HG03520 (cell line): ENCODE measurements at regions not wholly inside any gene's neighbourhood (a gene's known extent, or its start where the extent isn't known, plus 50 kb on each side); places are given as distances from the start of the nearest gene placed in this dataset.
"Not testable (repeated sequence)": the region's sequence is repeated elsewhere in the genome, so short reads cannot be mapped to it uniquely, and the experiment has no call there.

Experiments used
- ATAC-seq: cut with Tn5 transposase; IDR thresholded peaks from one replicate; pipeline ENCODE4 v1.9.1; 2021; ENCODE audit warnings: mild to moderate bottlenecking, moderate library complexity; ENCODE audit not compliant: unreplicated experiment

DNA sequence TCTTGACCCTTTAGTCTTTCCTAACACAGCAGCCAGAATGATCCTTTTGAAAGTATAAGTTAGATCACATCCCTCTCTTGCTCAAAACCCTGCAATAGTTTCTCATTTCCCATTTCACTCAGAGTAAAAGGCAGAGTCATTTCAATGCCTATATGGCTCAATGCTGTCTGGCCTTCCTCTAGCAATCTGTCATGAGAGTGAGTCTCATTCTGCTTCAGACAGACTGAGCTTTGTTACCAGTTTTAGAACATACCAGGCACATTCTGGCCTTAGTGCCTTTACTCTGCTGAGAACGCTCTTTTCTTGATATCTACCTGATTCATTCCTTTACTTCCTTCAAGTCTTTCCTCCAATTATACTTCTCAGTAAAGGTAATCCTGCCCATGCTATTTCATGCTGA is 372.8 kb upstream of the PKN2 start:
- ATAC-seq, result no peak

DNA sequence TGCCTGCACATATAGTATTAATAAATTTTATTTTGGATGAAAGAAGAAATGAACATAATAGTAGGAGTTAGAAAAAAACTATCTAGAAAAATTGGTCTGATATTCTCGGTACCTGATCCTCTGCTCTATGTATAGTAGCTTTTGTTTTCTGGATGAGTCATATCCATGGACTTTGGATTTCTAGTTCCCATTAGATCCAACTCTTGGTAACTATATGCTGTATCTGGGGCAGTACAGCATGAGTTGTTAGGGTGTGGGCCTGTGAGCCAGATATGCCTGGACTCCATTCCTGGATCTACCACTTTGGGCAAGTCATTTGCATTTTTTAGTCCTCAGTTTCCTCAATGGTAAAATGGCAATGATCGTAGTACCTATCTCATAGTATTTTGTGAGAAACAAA is 372.2 kb upstream of the PKN2 start:
- ATAC-seq, result no peak

DNA sequence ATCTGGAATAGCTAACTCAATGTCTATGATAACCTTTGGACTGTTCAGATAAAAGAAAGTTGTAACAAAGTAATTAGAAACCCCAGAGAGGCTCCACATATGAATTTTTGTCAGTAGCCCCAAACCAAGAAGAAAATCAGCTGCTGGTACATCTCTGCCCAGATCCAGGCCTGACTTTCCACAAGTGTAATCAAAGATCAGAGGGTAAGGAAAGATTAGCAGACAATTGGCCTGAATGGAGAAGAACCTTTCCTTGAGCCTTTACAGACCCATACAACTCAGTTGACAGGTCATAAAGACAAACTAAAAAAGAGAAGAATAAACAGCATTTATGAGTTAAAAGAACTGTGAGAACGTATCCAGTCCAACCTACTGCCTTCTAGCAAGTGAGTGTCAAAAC is 366.7 kb upstream of the PKN2 start:
- ATAC-seq, result no peak

DNA sequence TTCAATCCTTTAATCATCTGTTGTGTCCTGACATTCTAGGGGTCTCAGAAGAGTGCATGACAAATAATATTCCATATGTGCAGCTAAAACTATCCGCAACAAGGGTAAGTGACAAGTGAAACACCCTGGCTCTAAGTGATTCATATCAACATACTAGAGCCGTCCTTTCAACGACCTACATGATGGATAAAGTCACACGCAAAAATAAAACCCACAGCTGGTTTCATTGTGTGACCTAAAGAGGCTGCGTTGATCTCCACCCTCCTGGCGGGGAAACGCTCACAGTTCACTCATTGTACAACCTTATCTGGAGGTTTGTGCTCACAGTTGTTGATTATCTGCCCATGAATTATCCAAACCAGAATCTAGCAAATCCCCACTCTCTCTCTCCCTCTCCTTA is 365.3 kb upstream of the PKN2 start:
- no peak for ATAC-seq

DNA sequence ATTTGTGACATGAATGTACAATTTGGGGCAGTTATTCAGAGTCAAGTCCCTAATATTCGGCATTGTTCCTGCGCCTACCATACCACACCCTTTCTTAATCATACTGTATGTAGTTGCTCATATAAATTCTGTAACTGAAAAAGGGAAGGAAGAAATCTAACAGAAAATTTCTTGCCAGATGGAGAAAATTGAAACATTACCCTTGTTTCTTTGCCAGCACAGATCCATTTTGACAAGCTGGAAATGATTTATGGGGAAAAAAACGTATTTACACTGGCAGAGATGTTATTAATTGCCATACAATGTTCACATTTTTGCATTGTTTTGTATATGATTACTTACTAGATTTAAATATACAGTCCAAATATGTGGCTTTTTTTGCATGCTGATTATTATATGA is 363.8 kb upstream of the PKN2 start:
- ATAC-seq, result no peak

DNA sequence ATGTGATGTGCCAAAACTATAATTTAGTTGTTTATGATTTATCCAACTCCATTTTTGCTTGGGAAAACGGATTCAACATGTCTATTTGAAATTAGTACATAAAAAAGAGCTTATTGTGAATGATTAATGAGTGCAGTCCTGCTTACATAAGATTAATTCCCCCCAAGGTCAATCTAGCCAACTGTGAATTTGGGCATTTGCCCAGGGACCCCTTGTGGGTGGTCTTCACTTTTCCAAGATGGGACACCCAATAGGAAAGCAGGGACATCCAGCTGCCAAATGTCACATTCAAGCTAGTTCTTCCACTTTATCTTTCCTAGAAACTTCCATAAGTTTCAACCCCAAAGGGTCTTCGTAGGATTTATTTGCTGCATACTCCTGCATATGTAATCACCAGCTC is 362.4 kb upstream of the PKN2 start:
- no peak for ATAC-seq

DNA sequence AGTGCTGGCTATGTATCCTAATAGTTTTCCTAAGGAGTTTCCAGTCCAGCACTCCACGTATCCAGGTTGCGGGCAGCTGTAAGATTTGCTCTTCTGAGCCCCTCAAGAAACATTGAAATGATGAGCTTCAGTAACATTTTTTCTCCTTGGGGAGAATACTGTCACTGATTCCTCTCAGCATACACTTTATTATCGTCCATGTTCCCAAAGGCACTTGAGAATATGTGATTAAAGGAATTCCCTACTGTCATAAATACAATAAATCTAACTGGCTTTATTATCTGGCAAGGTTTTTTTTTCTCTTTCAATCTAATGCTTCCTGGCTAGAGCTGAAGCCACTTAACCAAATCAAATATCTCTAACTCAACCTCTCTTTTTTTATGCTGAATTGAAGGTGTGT is 359.2 kb upstream of the PKN2 start:
- no peak for ATAC-seq

DNA sequence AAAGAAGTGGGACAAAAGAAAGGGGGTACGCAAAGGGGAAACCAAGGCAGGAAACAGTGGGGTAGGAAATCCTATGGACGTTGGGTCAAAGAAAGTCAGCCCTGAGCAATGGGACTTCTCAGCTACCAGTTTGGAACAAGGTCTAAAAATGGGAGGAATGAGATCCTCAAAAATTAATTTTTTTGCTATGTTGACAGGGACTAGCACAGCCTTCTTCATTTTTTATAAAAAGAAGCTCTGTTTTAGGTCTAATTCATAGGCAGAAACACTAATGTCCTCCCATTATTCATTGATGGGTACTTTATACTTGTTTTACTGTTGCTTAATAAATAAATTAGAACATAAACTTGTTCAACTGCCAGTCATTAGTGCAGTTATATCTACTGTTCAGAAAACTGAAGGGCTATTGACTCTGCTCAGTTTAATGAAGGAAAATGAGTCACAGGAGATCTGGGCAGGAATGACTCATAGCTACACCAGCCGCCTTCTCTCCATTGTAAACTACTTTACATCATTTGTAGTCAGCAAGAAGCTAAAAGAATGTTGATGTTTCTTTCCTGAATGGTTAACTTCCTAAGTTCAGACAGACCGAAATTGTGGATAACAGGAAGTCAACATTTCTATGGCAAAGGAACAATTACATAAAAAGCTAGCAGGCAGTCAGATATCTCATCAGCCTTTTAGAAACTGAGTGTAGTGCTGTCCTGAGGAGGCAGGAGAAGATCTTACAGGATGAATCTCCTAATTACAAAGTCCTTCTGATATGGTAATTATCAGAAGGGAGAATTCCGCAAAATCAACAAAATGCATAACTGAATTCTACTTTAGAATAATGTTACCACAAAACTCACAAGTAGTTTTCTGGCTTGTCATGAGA is 356.4 kb upstream of the PKN2 start:
- no peak for ATAC-seq

DNA sequence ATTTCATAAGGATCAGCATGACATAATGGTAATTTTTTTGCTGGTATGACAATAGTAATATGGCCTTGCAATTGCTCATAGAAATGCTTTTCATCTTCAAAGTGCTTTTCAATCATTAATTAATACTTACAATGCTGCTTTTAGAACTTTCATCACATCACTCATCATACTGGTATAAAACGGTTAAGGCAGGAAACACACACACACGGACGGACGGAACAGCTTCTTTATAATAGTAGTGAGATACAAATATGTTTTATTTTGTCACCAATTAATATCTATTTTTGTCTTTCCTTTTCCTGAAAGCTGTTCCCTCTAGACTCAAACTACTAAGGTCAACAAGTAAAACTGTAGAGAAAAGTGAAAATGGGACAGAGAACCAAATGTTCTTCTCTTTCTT is 353.9 kb upstream of the PKN2 start:
- no peak for ATAC-seq

DNA sequence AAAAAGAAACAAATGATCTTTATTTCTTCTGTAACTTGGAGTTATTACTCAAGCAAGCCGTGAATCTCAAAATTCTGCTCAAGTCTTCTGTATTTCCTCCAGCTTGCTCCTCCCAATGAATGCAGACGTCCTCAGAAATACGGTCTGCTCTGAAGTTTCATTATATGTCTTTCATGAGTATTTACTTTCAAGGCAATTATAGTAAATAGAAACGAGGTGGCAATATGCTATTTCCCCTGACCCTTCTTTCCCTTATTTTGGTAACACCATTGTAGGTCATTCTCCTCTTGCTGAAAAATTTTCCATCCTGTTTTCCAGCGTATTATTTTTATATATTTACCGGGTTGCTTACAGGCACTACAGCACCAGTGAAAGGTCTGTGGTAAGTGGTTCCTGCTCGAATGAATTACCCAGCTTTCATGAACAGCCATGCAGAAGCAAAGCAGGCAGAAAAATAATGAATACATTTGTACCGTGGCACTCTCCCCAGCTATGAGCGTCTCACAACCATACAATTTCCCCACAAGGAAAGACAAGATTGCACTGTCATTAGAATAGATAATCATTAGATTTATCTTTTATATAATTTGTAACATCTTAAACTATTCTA is 350.9 kb upstream of the PKN2 start:
- no peak for ATAC-seq

DNA sequence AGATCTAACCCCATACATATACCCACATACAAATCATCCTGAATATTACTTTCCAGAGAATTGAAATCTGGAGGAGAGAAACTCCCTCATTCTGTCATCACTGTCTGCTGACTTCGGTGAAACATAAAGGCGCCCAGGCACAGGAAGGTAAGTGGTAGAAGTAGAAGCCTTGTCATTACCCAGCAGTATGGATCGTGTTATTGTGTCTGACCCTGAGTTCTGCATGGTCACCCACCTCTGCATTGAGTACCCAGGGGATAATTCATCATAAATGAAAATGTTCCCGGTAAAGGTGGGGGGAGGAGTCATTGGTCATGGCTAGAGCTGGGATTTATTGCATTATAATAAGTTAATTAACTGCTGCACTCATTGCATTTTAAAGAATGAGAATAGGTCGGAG is 342.6 kb upstream of the PKN2 start:
- no peak for ATAC-seq

DNA sequence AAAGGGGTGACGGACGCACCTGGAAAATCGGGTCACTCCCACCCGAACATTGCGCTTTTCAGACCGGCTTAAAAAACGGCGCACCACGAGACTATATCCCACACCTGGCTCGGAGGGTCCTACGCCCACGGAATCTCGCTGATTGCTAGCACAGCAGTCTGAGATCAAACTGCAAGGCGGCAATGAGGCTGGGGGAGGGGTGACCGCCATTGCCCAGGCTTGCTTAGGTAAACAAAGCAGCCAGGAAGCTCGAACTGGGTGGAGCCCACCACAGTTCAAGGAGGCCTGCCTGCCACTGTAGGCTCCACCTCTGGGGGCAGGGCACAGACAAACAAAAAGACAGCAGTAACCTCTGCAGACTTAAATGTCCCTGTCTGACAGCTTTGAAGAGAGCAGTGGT is 342.0 kb upstream of the PKN2 start:
- ATAC-seq, result not testable (repeated sequence)

DNA sequence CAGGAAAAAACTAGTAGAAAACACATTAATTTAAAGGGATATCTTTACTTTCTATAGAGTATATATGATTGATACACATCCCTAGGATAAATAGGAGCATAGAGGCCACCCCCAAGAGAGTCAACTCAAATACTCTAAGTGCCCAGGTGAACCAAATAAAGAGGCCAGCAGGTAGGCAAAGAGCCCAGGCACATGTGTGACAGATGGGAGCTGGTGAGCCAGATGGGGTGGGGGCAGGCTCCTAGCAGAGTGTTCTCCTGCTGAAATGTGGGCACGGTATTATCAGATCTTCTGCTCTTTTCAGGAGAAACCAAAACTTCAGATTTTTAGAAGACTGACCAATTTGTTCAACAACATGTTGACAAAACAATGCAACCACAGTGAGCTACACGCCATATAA is 333.4 kb upstream of the PKN2 start:
- ATAC-seq, result no peak

DNA sequence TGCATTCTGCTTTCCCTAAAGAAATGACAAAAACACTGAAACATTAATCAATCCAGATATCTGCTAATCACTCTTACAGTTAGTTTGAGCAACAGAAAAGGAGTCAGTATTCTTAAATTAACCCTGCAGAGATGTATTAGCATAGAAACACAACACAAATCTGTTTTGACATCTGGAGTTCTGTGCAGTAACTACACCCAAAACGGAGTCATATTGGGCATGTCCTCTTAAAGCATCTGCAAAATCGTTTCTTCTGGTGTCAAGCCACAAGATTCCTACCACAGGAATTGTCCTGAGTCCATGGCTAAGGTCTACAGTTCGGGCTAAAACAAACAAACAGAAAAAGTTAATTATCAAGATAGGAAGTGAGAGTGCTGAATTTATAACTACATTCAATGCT is 332.1 kb upstream of the PKN2 start:
- no peak for ATAC-seq

DNA sequence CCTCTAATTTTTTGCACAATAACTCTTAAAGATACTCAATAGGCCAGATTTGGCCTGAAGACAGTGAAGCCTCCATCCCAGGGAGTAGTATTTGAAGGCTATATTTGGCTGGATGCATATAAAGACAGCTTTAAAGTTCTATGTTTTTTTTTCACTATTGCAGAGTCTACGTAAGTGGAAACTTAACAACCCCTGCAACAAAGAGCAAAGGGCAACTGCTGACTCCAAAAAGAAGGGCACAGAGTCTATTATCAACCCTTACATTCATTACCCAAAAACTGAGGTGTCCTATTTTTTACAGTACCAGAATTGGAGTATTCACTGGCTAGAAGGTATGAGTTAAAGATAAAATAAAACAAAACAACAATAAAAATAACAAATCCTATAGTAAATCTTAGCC is 329.8 kb upstream of the PKN2 start:
- no peak for ATAC-seq

DNA sequence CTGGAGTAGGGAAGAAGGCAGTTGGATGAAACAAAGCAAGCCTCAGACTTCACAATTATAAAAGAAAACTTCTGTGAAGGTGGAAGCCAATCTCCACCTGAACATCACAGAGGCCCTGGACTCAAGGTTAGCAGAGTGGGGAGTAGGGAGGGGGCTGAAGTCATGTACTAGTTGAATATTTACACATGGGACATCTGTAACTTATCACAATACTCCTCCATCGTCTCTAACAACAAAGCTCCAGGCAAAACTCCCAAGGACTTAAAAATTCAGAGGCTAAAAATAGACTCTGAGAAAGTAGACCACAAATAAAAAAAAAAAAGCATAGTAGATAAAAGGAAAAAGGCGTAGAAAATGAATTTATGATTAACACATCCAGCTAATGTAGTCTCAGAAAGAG is 326.3 kb upstream of the PKN2 start:
- ATAC-seq, result no peak

DNA sequence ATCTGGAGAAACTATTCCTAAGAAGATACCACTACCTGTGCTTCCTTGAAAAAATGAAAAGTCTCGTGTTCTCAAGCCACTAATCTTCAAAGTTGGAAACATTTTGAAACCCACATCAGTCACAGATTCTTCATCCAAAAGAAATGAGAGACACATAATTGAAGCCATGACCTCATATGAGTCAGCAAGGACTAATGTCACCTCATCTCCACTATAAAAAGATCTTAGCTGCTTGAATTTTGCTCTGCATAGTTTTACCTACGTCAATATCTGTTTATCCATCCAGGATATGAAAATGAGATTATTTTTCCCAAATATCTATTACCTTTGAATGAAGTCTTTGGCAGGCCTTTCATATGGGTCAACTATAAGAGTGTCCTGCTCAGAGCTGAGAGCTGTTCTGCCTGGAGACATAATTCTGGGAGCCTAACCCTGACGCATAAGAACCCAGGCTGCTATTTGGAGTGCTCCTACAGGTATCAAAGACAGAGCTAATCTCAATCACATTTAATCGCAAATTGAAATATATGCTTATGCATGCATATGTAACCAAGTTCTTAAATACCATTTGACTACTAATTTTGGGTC is 312.5 kb upstream of the PKN2 start:
- no peak for ATAC-seq

DNA sequence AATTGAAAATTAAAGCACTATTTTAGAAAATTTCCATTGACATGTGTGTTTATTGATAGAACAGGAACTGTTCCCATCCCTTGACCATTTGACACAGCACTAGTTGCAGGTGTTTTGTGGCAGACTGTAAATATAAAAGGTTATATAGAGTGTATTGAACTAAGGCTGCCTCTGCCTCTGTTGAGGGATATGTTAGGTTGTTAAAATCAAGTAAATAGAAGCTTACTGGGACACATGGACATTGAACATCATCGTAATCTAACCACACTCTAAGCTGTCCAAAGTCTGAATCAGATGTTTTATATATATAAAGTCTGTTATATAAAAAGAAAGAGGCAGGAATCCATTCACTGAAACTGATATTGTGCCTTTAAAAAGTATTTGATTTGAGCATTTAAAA is 308.1 kb upstream of the PKN2 start:
- no peak for ATAC-seq

DNA sequence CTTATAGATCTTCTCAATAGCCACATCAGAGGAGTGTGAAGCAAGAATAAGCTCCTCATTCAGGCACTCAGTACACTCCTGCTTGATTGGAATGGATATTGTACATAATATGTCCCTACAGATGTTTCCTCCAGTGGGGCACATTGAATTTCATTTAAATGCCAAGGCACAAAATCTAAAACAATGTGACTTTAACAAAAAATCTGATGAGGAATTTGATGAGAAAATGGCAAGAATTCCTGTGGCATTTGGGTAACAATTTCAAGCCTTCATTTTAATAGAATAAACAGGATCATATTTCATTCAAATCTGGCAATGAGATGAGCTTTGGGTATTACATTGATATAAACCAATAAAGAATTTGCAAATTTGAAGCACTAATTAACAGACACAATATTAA is 307.7 kb upstream of the PKN2 start:
- no peak for ATAC-seq

DNA sequence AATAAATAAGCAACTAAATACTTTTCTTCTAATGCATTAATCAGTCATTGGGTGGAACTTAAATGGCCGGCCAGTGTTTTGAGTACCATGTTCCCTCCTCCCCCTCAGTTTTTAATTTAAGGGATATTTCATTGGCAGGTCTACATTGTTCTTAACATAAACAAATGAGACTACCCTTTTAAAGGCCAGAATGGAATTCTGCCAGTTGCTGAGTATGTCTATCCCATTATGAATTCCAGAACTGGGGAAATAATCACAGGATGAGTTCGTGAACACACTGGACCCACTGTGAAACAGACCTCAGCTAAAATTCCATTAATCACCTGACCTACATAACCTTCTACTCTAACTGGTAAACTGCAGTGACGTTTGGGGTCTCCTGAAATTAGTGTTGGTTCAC is 305.5 kb upstream of the PKN2 start:
- no peak for ATAC-seq

DNA sequence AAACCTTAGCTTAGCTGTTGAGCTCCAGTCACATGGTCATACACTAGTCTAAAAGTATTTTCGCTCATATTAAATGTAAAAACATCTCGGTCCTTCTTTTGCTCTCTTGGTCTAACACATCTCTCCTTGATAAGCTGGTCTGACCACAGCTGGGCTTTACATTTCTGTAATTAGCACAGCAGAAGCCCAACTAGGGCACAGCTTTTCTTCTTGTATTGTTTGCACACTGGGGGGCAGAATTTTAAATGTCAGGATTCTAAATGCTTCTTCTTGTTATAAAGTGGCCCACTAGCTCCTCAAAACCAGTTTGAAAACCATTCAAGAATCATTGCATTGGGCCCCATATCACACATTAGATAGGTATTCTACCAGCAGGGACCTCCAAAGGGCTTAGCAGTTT is 289.1 kb upstream of the PKN2 start:
- no peak for ATAC-seq

DNA sequence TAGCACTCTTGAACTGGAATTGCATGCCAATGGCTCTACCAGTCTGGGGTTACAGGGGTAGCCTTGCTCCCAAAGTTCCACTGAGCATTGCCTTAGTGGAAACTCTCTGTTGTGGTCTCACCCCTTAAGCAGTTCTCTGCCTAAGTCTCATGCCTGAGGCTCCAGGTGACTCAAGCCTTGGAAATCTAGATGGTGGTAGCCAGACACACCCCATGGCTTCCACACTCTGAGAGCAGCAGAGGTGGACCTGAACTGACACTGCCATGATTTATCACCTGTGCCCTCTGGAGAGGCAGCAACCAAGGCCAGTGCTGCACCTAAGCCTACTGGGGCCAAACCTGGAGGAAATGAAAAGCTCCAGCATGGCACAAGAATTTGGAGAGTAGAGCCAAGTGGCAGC is 285.7 kb upstream of the PKN2 start:
- no peak for ATAC-seq
